ENCODE measurements at regions not wholly inside any gene's neighbourhood (a gene's known extent, or its start where the extent isn't known, plus 50 kb on each side); places are given as distances from the start of the nearest gene placed in this dataset.
"Not testable (repeated sequence)": the region's sequence is repeated elsewhere in the genome, so short reads cannot be mapped to it uniquely, and the experiment has no call there.

DNA sequence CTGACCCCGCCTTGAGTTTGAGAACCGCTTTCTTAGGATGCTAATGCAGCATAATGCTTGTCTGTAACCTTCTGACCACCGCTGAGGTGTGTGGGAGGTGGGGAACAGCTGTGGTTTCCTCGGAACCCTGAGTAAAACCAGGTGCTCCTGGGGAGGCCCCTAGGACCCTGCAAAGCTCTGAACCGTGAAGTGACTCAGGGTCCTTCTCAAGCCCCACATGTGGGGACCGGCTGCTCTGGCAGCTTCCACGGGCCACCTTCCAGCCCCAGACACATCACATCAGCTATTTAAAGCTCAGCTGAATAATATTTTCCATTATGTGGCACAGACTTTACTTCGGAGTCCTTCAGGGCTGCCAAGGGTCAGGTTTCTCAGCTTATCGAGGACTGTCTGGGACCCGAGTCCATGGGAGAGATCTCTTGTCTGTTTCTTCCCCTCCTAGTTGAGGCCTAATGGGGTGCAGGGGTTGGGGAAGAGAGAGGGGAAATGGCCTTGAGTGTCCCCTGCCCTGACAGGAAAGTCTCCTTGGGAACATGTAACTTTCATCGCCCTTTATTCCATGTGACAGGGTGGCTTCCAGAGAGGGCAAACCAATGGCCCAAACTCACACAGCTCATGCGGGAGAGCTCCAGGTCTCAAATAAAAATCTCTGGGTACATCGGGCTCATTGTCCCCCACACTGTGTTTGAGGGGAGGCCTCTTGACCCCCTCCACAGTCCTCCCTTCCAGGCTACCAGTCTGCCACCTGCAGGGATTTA, 186.1 kb upstream of the SLC24A3 start:
- DNase-seq (ENCODE audit: low spot score), result no peak

DNA sequence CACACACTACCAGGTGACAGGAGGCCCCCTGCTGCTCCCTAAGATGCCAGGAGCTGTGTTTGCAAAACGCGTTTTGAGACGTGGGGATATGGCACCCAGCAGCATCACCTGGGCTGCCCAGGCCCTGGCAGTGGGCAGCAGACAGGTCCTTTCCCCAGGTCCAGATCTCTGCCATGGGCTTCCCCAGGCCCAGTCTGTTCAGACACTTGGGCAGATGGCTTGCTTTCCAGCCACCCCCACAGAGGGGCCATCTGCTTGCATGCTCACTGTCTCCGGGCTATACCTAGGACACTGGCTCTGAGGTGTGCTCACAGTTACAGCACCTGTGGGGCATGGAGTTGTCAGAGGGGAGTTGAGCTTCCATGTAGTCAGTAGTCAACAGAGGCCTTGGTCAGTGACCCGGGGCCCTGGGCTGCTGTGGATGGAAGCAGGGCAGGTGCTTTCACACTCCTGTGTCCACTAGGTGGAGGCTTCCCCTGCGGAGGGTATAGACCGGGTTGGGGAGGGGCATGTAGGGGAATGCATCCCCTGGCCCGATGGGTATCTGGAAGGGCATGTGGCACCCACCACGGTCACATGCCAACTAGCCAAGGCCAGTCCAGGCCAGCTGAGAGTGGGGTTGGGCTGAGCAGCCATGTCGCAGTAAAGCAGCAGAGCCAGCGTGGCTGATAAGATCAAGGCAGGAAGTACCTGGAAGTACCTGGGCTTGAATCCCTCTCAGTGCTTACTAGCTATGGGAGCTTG, 185.4 kb upstream of the SLC24A3 start:
- no peak for DNase-seq (ENCODE audit: low spot score)

DNA sequence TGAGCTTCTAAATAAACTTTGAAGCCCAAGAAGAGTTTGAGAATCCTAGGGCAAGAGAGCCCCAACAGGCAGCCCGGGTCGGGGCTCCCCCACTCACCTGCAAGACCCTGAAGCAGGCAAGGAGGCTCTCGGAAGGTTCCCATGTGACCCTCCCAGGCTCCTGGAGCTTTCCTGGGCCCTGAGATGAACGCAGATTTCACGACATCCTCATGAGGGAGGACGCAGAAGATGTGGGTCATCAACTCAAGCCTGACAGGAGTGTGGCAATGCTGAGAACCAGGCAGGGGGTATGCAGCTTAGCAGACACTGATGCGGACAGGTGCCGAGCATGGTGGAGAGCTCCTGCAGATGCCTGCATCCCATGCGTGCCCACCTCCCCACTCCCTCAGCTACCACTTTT, 184.5 kb upstream of the SLC24A3 start:
- DNase-seq (ENCODE audit: low spot score), result no peak

DNA sequence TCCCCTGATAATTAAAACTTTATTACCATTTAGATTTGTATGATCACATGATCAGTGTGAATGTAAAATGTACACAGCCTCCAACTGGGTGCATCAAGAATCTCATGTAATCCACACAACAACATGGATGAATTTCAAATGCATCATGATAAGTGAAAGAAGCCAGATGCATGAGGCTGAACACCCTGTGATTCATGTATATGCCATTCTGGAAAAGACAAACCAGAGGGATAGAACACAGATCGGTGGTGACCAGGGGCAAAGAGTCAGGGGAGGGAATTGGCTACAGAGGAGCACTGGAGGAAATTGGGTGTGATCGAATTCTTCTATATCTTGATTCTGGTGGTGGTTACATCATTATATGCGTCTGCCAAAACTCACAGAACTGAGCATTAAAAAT, 170.7 kb upstream of the SLC24A3 start:
- DNase-seq (ENCODE audit: low spot score), result no peak

DNA sequence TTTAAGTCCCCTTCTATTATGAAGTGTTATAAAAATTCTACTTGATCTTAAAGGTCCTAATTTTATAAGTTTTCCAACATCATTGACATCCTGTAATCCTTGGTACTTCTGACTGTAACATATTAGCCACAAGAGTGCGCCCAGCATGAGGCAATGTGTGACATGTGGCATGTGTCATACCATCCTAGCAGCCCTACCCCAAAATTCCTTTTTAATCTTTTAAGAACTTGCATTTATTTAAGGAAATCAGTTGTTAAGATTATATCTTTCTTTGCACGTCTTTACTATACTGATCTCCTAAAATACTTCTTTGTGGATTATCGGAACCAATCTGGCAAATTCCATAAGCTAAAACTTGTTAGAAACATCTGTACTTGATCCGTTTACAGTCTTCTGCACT, 167.1 kb upstream of the SLC24A3 start:
- DNase-seq (ENCODE audit: low spot score), result no peak

DNA sequence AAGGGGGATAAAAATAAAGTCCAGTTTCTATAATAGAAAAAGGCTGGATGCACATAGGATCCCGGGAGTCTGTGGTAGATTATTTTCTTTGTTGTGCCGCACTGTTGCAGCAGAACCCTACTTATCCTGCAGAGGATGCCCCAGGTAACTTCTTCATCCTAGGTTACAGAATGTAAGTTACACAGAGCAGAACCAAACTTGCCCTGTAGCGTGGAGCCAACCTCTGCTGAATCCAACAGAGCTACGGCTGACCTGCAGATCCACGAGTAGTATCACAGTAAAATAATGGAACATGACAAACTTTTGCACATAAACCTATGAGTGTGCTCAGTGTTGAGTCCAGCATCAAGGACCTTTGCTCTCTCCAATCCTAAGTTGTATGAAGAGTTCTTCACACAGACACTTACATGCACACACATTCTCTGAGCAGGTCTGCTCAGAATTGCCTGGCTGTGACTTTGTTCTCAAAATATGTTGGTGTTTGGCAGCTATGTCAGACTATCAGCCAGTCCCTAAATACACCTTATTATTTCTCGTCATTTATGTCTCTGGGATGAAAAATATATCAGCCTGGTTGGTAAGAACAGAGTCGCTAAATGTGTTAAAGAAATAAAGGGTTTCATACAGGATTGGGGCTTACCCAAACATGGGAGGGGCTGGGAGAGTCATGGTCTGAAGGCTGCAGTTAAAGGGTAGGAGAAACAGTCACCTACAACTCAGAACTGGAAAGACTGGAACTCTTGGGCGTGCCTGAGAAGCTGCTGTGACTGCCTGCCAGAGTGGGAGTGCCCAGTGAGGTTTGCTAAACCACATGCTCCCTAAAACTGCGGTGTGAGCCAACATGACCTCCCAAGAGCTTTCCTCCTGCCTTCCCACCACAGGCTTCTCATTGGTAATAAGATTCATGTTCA, 165.1 kb upstream of the SLC24A3 start:
- no peak for DNase-seq (ENCODE audit: low spot score)

DNA sequence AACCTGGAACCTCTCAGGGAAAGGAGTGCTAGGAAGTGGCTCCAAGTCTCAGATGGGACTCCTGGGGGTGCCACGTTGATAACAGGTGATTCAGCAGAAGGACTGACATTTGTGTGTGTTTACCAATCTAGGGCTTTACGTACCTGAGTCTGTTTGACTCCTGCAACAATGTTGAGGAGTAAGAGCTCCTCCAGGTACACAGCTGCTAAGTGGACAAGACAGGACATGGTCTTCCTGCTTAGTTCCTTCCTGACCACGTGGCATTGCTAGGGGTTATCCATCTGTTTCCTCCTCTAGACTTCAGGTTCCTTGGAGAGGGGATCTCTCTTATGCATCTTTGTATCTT, 164.5 kb upstream of the SLC24A3 start:
- no peak for DNase-seq (ENCODE audit: low spot score)

DNA sequence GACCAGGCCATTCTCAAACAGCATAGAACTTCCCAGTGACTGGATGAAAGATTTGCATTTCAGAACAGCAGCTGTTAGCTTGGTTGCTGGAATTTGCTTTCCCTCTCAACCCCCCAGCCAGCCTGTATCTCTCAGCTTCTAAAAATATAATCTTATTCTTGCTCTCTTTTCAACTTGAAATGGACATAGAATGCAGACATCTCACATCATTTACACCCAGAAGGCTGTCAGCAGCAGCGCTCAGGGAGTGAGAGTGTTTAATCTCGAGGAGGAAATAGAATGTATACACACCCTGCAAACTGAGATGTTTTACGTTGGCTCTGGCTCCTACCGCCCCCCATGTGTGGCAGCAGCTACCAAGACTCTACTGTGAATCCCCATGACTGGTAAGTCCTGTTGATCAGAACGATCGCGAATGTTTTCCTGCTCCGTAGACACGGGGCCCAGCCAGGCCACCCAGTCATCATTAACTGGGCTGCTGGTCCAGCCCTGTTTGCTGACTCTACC, 163.4 kb upstream of the SLC24A3 start:
- DNase-seq (ENCODE audit: low spot score), result no peak

DNA sequence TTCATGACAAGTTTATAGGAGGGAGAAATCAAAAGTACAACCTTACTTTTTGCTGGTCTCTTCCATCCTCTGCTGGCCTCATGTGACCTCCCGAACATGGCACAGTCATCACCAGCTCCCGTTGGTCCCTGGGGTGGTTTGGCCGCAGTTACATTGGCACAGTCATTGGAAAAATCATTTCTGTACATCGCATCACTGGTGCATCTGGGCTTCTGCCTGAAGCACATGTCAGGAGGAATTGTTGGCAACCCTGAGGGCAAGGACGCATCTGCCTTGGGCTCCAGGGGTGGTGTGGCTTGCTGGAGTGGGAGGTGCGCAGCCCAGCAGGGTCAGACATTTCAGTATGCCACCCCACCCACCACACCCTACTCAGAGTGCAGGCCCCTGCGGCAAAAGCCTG, 162.9 kb upstream of the SLC24A3 start:
- DNase-seq (ENCODE audit: low spot score), result no peak

DNA sequence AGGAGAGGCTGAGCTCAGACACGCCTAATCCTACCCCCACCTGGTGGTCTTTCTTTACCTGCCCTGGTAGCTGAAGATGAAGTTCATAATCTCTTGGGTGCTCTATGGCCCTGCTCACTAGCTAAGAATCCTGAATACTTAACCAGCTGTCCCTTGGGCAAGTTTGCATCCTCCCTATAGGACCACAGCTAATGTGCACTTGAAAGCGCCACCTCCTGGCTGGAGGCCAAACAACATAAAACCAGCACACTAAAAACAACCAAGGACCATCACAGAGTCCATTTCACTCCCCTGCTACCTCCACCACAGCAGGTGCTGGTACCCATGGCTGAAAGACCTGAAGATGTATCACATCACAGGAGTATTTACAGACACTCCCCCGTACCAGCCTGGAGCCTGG, 155.5 kb upstream of the SLC24A3 start:
- DNase-seq (ENCODE audit: low spot score), result no peak

DNA sequence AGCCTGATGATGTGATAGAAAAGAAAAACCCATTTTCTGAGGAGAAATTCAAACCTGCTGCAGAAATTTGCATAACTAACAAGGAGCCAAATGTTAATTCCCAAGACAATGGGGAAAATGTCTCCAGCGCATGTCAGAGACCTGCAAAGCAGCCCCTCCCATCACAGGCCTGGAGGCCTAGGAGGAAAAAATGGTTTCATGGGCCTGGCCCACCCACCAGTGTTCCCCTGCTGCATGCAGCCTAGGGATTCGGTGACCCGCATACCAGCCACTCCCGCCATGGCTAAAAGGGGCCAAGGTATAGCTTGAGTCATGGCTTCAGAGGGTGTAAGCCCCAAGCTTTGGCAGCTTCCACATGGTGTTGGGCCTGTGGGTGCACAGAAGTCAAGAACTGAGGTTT, 147.7 kb upstream of the SLC24A3 start:
- DNase-seq (ENCODE audit: low spot score), result not testable (repeated sequence)

DNA sequence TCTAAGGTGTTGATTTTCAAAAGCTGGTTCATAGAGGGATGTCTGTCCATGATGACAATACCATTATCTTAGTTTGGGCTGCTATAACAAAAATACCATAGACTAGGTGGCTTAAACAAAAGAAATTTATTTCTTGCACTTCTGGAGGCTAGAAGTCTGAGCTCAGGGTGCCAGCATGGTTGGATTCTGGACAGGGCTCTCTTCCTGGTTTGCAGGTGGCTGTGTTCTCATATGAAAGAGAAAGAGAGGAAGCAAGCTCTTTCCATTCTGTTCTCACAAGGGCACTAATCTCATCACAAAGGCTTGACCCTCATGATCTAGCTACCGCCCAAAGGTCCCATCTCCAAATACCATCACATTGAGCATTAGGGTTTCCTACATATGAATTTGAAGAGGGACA, 144.5 kb upstream of the SLC24A3 start:
- no peak for DNase-seq (ENCODE audit: low spot score)

DNA sequence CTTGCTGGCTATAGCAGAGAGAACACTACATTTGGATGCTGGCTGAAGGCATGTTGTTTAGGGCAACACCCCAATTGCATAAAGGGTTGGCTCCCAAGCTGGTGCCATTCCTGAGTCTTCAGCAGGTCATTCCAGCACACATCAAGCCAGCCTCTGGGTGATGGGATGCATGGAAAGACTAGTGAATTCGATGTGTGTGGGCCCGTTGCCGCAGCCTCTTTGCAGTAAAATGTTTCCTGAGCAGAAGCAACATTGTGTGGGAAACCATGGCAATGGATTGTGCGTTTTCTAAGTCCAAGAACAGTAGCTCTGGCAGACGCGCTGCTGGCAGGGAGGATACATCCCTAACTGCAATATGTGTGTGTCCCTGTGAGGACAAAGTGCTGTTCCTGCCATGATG, 142.4 kb upstream of the SLC24A3 start:
- DNase-seq (ENCODE audit: low spot score), result no peak

DNA sequence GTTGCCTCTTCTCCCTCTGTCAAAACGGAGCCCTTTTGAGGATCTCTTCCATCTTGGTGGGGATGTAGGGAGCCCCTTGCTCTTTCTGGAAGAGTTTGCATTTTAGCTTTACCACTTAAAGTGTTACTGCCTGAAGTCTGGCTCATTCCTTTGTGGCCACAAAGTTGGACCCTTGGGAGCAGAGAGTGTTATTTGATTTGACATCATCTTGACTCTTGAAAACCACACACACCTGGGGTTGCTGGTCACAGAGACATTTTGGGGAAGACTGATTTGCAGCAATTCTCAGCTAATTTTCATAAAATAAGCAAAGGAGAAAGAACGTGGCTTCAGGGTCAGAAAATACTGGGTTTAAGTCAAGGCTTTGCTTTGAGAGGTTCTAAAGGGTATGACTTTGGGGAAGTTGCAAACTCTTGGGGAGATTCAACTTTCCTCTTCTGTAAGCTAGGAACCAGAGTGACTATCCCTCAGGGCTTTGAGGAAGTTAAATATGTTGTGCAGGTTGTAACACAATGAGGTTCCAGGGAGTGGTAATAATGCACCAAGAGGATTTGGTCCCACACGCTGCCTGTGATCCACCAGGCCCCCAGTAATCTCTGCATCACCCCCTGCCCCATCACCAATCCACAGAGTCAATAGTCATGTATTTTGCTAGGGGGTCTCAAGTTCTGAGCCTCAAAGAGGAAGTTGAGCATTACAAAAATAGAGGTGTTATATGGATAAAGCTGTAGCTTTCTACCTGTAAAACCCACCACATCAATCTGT, 141.6 kb upstream of the SLC24A3 start:
- no peak for DNase-seq (ENCODE audit: low spot score)

DNA sequence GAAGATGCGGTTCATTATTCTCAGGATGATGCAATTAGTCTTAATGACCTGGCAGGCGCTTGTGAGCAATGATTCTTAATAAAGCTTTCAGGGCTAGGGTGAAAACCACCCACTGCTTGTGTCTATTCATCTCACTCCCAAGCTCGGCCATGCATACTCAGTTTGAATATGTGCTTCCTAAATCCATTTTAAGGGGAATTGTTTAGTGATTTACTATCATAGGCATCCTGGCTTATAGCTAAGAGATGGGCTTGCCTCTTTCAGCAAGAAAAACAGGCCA, 141.1 kb upstream of the SLC24A3 start:
- DNase-seq (ENCODE audit: low spot score), result no peak

DNA sequence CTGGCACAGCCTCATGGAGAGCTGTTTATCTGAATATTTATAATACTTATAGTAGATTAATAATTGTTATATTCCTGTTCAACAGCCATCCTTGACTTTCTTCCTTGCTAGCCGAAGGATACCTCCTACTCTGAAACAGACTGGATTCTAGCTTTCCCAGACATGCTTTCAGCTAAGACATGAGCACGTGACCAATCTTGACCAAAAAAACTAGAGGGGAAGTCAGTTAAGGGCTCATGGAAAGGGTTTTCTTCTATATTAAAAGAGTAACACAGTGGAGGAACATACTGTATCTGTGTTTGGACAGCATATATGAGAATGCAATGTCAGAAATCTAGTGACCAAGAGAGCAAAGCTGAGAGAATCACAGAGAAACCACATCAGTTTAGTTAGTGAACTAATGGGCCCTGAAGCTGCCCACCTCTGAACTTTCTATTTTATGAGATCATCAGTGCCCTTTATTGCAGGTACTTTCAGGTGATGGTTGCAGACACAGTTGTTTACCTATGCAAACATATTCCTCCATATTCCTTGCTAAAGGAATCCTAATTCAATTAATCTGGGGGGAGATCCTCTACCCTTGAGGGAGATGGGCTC, 140.4 kb upstream of the SLC24A3 start:
- DNase-seq (ENCODE audit: low spot score), result no peak

DNA sequence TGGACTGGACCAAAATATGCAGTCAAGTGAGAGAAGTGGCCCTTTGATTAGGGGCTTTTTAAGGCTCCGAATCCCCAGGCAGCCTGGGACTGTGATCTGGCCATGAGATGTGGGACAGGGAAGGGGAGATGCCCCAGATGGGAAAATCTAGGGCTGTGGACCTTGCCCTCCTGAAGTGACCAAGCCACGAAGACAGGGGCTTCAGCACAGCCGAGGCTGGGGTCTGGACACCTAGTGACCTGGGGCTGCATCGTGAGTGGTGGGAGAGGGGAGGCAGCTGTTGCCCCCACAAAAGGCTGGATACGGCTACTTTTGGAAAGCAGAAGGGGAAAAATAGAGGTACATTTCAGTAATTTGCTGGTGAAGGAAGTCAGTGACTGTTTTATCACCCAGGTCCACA, 139.5 kb upstream of the SLC24A3 start:
- DNase-seq (ENCODE audit: low spot score), result no peak

DNA sequence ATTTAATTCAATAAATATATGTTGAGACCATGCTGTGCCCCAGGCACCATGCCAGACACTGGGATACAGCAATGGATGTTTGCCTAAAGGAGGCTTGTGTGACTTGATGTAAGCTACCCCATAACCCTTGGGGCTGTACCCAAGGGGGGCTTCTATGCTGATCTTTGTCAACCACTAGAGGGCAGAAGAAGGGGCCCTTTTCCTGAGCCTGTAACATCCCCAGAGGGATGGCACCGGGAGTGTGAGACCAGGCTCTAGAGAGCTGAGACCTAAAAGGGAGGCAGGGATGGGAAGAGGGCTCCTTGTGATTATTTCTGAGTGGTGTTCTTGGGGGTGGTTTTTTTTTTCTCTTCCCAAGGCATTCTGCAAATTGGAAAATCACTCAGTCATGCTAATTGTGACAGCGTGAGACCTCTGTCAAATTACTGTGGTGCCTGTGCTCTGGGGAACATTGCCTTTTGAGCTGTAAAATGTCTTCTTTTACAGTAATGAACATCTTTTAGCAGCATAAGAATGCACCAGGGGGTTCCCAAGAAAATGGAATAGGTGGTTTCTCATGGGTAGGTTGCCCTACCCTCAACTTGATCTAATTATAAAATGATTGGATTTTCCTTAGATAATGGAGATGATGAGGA, 138.7 kb upstream of the SLC24A3 start:
- DNase-seq (ENCODE audit: low spot score), result no peak

DNA sequence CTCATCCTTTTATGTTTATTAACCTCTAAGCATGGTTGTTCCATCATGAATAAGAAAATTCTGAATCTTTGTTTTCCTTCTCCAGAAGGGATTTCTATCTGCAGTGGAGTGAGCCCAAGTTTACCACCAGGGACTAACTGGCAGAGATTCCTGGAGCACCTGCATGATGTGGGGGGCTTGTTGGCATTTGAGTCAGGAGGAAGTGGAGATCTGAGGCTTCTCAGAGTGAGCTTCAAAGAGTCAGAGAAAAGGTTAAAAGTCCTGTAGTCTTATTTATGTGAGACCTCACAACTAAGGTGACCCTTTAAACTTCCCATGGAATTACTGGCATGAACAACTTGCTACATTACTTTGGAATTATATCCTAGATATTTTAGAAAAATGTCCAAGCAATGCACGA, 138.1 kb upstream of the SLC24A3 start:
- DNase-seq (ENCODE audit: low spot score), result no peak

DNA sequence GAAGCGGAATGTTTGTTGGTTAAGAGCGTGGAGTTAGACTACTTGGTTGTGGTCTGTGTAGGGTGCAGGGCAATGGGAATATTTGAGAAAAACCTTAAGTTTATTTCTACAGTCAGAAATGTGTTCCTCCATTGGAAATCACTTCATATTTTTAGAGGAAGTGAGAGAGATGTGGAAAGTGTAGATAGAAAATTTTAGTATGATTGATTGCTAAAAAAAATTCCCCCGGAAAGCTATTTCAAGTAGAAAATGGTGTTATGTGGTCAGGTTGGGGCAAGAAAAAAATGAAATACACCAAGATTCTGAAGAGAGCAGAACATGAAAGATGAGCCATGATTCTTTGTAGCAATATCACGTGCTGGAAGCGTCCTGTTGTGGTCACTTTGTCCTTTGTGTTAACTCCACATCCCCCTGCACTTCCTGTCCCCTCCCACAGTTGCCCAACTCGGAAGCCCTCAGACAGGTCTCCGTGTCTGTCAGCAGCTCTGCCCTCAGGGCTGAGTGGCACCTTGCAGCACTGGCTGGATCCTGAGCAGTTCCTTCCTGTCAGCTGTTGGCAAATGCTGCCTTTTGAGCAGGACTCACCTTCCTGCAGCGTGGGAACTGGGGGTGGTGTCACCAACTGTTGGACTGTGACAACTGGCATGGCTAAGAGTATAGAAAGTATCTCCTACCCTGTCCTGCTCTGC, 137.5 kb upstream of the SLC24A3 start:
- no peak for DNase-seq (ENCODE audit: low spot score)
